Mesothelial cell of epicardium (in vitro differentiated cells): ENCODE measurements at regions not wholly inside any gene's neighbourhood (a gene's known extent, or its start where the extent isn't known, plus 50 kb on each side); places are given as distances from the start of the nearest gene placed in this dataset.

Experiments
- DNase-seq, 2 experiments: peaks; one replicate each; pipeline ENCODE4 v3.0.0; 2021; ENCODE audit warnings: low spot score in 2 of 2; ENCODE audit not compliant: unreplicated experiment in 2 of 2
- H3K27ac Mint-ChIP-seq: 2 replicates; pipeline ENCODE4 v1.8.0; 2021; ENCODE audit warnings: mixed read lengths
- H3K27me3 Mint-ChIP-seq: 2 replicates; pipeline ENCODE4 v1.8.0; 2021; ENCODE audit warnings: low read depth, mixed read lengths
- H3K36me3 Mint-ChIP-seq: 2 replicates; pipeline ENCODE4 v1.8.0; 2021; ENCODE audit warnings: mixed read lengths
- H3K4me1 Mint-ChIP-seq: 2 replicates; pipeline ENCODE4 v1.8.0; 2021; ENCODE audit warnings: mixed read lengths
- H3K4me3 Mint-ChIP-seq: 2 replicates; pipeline ENCODE4 v1.8.0; 2021; ENCODE audit warnings: mild to moderate bottlenecking, moderate library complexity, mixed read lengths
- H3K9me3 Mint-ChIP-seq: 2 replicates; pipeline ENCODE4 v1.8.0; 2021; ENCODE audit warnings: mixed read lengths
- CTCF ChIP-seq: fragments of 200-600 bp; sonication (generic); IDR thresholded peaks from one replicate; pipeline ENCODE4 v1.5.0; 2021; ENCODE audit warnings: antibody characterized with exemption; ENCODE audit not compliant: unreplicated experiment

- peaks cover 11% of the 10 kb centered on the region for H3K4me1 Mint-ChIP-seq
- no peak for DNase-seq
- no peaks in the 10 kb centered on the region for H3K36me3 Mint-ChIP-seq
- TF ChIP-seq CTCF, result no peak
- no peak overlapping the region for H3K4me3 Mint-ChIP-seq
- H3K27me3 Mint-ChIP-seq, result no peaks in the 10 kb centered on the region
- no peak overlapping the region for H3K27ac Mint-ChIP-seq
- H3K9me3 Mint-ChIP-seq, result no peaks in the 10 kb centered on the region
Measured at GRCh38 chr12:31865023-31865422, 94.2 kb upstream of the RESF1 start.

GRCh38 chr12:31861360-31861759, 97.9 kb upstream of the RESF1 start:
- no peak overlapping the region for H3K4me3 Mint-ChIP-seq
- no peaks in the 10 kb centered on the region for H3K36me3 Mint-ChIP-seq
- no peak for DNase-seq
- H3K4me1 Mint-ChIP-seq, result no peaks in the 10 kb centered on the region
- peaks cover 4% of the 10 kb centered on the region for H3K9me3 Mint-ChIP-seq
- no peak for TF ChIP-seq CTCF
- no peaks in the 10 kb centered on the region for H3K27me3 Mint-ChIP-seq
- H3K27ac Mint-ChIP-seq, result no peak overlapping the region

GRCh38 chr12:31860401-31860800, 98.8 kb upstream of the RESF1 start:
- Mint-ChIP-seq H3K36me3 (no peaks in the 10 kb centered on the region), H3K9me3 (peaks cover 5% of the 10 kb centered on the region), H3K27ac (no peak overlapping the region), H3K4me1 (no peaks in the 10 kb centered on the region), H3K27me3 (no peaks in the 10 kb centered on the region), H3K4me3 (no peak overlapping the region)
- TF ChIP-seq CTCF, result no peak
- DNase-seq, result no peak

GRCh38 chr12:31859232-31859977, 99.8 kb upstream of the RESF1 start:
- Mint-ChIP-seq H3K27me3 (no peaks in the 10 kb centered on the region), H3K4me1 (no peaks in the 10 kb centered on the region), H3K4me3 (no peak overlapping the region), H3K9me3 (peaks cover 9% of the 10 kb centered on the region), H3K36me3 (no peaks in the 10 kb centered on the region), H3K27ac (no peak overlapping the region)
- DNase-seq, result no peak
- TF ChIP-seq CTCF, result no peak

- Mint-ChIP-seq H3K4me3 (no peak overlapping the region), H3K9me3 (peaks cover 48% of the 10 kb centered on the region), H3K4me1 (no peaks in the 10 kb centered on the region), H3K27ac (no peak overlapping the region), H3K36me3 (peaks cover 7% of the 10 kb centered on the region), H3K27me3 (no peaks in the 10 kb centered on the region)
- no peak for DNase-seq
- TF ChIP-seq CTCF, result no peak
Measured at GRCh38 chr12:31855427-31855826, 103.8 kb upstream of the RESF1 start.
